WI38 (cell line): ENCODE measurements at regions not wholly inside any gene's neighbourhood (a gene's known extent, or its start where the extent isn't known, plus 50 kb on each side); places are given as distances from the start of the nearest gene placed in this dataset.

ENCODE experiments used
- H3K4me3 ChIP-seq: 2 replicates; pipeline ENCODE4 v1.5.1; 2011; ENCODE audit warnings: low read depth, mild to moderate bottlenecking, control low read depth, low read length
- TF ChIP-seq, protein P1 (sequence below): IDR thresholded peaks from 2 replicates; pipeline ENCODE4 v1.5.1; 2012; ENCODE audit warnings: low read depth, mild to moderate bottlenecking, control low read depth, low read length

GRCh38 chr13:106865716-106866440 is 297.9 kb upstream of the ARGLU1 start:
- H3K4me3 ChIP-seq: no peak overlapping the region
- TF ChIP-seq, protein P1, sequence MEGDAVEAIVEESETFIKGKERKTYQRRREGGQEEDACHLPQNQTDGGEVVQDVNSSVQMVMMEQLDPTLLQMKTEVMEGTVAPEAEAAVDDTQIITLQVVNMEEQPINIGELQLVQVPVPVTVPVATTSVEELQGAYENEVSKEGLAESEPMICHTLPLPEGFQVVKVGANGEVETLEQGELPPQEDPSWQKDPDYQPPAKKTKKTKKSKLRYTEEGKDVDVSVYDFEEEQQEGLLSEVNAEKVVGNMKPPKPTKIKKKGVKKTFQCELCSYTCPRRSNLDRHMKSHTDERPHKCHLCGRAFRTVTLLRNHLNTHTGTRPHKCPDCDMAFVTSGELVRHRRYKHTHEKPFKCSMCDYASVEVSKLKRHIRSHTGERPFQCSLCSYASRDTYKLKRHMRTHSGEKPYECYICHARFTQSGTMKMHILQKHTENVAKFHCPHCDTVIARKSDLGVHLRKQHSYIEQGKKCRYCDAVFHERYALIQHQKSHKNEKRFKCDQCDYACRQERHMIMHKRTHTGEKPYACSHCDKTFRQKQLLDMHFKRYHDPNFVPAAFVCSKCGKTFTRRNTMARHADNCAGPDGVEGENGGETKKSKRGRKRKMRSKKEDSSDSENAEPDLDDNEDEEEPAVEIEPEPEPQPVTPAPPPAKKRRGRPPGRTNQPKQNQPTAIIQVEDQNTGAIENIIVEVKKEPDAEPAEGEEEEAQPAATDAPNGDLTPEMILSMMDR: no peak

GRCh38 chr13:106859533-106859904 is 291.6 kb upstream of the ARGLU1 start:
- H3K4me3 ChIP-seq: no peak overlapping the region
- TF ChIP-seq, protein P1: no peak

DNA sequence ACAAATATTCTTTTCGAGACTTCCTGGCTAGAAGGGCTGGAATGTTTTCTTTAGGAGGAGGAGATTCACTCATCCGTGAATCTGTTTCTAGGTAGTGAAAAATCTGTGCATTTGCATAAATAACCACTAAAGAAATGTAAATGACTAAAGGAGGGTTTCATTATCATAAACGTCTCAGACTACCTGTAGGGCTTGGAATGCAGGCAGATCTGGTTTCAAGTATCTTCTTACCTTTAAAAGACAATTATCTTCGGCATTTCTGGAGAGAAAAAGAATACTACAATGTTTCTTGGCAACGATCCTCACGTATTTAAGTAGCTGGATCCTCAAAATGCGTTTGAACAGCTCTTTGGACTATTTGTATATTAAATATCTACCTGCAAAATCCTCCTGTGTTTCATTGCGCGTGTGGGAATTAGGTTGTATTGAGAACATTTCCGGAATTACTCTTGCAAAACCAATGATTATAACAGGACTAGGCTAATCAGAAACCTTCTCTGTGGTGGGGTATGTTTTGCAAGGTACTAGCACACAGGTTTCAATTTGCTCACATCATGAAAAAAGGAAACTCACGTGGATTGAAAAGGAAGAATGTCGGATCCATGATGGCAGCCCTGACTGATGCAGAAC is 291.1 kb upstream of the ARGLU1 start:
- no peak overlapping the region for H3K4me3 ChIP-seq
- TF ChIP-seq, protein P1: no peak

DNA sequence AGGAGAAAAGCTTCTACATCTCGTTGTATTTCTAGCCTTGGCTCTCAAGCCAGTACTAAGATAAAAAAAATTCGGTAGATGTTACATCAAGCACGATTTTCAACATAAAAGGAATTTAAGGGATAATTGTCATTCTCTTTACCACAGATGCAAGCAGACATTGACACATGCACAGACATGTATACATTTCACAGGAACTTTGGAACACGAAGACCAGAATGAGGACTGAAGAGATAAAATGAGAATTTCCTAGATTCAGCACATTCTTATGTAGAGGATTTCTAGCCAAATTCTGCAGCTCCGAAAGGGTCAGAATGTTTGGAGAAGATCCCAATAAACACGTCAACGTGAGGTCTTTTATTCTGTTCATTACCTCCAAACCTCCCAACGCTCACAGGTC is 284.5 kb upstream of the ARGLU1 start:
- TF ChIP-seq, protein P1: no peak
- no peak overlapping the region for H3K4me3 ChIP-seq

DNA sequence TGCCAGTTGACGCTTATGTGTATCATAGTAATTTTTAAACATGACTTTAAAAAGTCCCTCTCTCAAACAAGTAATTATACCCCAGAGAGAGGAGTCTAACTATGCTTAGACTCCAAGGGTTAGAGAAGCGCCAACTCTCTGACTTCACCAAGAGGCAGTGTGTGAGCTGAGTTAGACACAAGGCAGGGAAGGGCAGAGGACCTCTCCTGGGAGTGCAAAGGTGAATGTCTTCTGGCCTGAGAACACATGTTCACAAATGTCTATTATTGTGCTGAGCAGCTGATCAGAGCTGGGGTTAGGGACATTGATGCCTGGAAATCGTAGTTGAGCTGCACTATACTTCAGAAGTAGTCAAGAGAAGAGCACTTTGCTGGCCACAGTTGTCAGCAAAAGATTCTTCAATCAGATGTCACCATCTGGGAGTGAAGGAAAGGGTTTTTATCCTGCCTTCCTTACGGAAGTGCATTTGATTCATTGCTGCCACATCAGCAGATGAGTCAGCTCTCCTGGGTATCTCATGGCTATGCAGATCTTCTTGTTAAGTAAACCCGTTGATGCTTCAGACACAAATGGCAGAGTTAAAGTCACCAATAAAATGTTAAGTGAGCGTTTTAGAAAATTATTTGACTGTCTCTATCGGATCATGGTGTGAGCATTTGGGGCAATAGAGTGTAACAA is 283.2 kb upstream of the ARGLU1 start:
- H3K4me3 ChIP-seq: no peak overlapping the region
- TF ChIP-seq, protein P1: no peak

DNA sequence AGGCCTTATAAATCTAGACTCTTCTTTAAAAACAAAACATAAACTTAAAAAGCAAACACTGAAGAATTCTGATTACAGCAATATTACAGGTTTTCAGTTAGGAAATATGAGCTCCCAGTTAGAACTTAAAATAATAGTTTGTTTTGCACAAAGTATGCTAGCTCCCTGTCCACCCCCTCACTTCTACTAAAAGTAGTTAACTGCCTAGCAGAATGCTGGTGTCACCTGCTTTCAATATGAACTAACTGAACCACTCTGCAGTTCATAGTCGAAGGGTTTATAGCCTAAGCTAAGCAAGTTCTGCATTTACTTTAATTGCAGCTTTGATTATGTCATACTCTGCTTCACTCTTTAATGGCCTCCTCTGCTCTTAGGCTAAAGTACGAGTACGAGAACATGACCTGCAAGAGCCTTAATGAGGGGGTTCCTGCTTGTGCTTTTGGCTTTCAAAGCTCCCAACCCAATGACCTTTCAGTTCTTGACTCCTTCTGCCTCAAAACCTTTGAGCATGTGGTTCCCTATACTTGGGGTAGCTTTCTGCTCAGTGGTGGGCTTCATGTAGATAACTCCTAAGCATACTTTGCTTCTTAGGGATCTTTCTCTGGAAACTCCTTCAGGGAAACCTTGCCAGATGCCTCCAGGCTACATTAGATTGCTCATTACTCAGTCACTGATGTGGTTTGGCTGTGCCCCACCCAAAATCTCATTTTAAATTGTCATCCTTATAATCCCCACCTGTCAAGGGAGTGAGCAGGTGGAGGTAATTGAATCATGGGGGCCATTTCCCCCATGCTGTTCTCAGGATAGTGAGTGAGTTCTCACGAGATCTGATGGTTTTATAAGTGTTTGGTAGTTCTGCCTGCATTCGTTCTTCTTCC is 278.9 kb upstream of the ARGLU1 start:
- H3K4me3 ChIP-seq: no peak overlapping the region
- TF ChIP-seq, protein P1: no peak
